ENCODE measurements at regions not wholly inside any gene's neighbourhood (a gene's known extent, or its start where the extent isn't known, plus 50 kb on each side); places are given as distances from the start of the nearest gene placed in this dataset.

GRCh38 chr18:78319264-78319663 lies 660.4 kb upstream of the SALL3 start:
- Histone ChIP-seq H3K27ac (ENCODE audit: low read length) (no peak overlapping the region), H3F3A (ENCODE audit: insufficient read depth, low read length, poor library complexity, severe bottlenecking) (no peaks in the 10 kb centered on the region), H3K9me3 (ENCODE audit: low read length) (no peaks in the 10 kb centered on the region), H3K9ac (ENCODE audit: low read length) (no peak overlapping the region), H4K20me1 (ENCODE audit: insufficient read depth) (no peaks in the 10 kb centered on the region), H2AFZ (ENCODE audit: low read depth, low read length) (no peak overlapping the region), H3K4me3 (ENCODE audit: low read length) (no peak overlapping the region), H3K36me3 (ENCODE audit: insufficient read depth, low read length) (no peaks in the 10 kb centered on the region), H3K27me3 (ENCODE audit: insufficient read depth, low read depth, low read length) (no peaks in the 10 kb centered on the region), H3K4me2 (ENCODE audit: low read length) (no peak overlapping the region), H3K79me2 (replicated peaks; ENCODE audit: insufficient read depth, low read length) (no peaks in the 10 kb centered on the region), H3K9me2 (ENCODE audit: insufficient read depth, low read length) (no peaks in the 10 kb centered on the region)
- TF ChIP-seq EP300 (conservative IDR thresholded peaks at IDR 0.05; ENCODE audit: poor library complexity, severe bottlenecking) (no peak), MXI1 (conservative IDR thresholded peaks at IDR 0.05; ENCODE audit: poor library complexity, severe bottlenecking) (no peak), TAF1 (IDR thresholded peaks at IDR 0.05; ENCODE audit: low read depth) (no peak), EZH2 (IDR thresholded peaks at IDR 0.05; ENCODE audit: borderline replicate concordance, insufficient read depth, low read length, poor library complexity, severe bottlenecking) (no peak), REST (IDR thresholded peaks at IDR 0.05; ENCODE audit: borderline replicate concordance) (no peak), RAD21 (conservative IDR thresholded peaks at IDR 0.05) (no peak), POLR2AphosphoS5 (IDR thresholded peaks at IDR 0.05) (no peak), SMC3 (conservative IDR thresholded peaks at IDR 0.05; ENCODE audit: poor library complexity) (no peak)
- TF ChIP-seq, protein P1, sequence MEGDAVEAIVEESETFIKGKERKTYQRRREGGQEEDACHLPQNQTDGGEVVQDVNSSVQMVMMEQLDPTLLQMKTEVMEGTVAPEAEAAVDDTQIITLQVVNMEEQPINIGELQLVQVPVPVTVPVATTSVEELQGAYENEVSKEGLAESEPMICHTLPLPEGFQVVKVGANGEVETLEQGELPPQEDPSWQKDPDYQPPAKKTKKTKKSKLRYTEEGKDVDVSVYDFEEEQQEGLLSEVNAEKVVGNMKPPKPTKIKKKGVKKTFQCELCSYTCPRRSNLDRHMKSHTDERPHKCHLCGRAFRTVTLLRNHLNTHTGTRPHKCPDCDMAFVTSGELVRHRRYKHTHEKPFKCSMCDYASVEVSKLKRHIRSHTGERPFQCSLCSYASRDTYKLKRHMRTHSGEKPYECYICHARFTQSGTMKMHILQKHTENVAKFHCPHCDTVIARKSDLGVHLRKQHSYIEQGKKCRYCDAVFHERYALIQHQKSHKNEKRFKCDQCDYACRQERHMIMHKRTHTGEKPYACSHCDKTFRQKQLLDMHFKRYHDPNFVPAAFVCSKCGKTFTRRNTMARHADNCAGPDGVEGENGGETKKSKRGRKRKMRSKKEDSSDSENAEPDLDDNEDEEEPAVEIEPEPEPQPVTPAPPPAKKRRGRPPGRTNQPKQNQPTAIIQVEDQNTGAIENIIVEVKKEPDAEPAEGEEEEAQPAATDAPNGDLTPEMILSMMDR (IDR thresholded peaks at IDR 0.05; ENCODE audit: poor library complexity, severe bottlenecking) = no peak

GRCh38 chr18:78319961-78320360 lies 659.7 kb upstream of the SALL3 start:
- Histone ChIP-seq H3K9me2 (ENCODE audit: insufficient read depth, low read length) (no peaks in the 10 kb centered on the region), H3F3A (ENCODE audit: insufficient read depth, low read length, poor library complexity, severe bottlenecking) (no peaks in the 10 kb centered on the region), H3K27ac (ENCODE audit: low read length) (no peak overlapping the region), H3K9me3 (ENCODE audit: low read length) (no peaks in the 10 kb centered on the region), H3K36me3 (ENCODE audit: insufficient read depth, low read length) (no peaks in the 10 kb centered on the region), H3K4me3 (ENCODE audit: low read length) (no peak overlapping the region), H3K79me2 (replicated peaks; ENCODE audit: insufficient read depth, low read length) (no peaks in the 10 kb centered on the region), H3K4me2 (ENCODE audit: low read length) (no peak overlapping the region), H3K27me3 (ENCODE audit: insufficient read depth, low read depth, low read length) (no peaks in the 10 kb centered on the region), H3K9ac (ENCODE audit: low read length) (no peak overlapping the region), H4K20me1 (ENCODE audit: insufficient read depth) (no peaks in the 10 kb centered on the region), H2AFZ (ENCODE audit: low read depth, low read length) (no peak overlapping the region)
- TF ChIP-seq RAD21 (conservative IDR thresholded peaks at IDR 0.05) (no peak), REST (IDR thresholded peaks at IDR 0.05; ENCODE audit: borderline replicate concordance) (no peak), POLR2AphosphoS5 (IDR thresholded peaks at IDR 0.05) (no peak), EZH2 (IDR thresholded peaks at IDR 0.05; ENCODE audit: borderline replicate concordance, insufficient read depth, low read length, poor library complexity, severe bottlenecking) (no peak), EP300 (conservative IDR thresholded peaks at IDR 0.05; ENCODE audit: poor library complexity, severe bottlenecking) (no peak), MXI1 (conservative IDR thresholded peaks at IDR 0.05; ENCODE audit: poor library complexity, severe bottlenecking) (no peak), TAF1 (IDR thresholded peaks at IDR 0.05; ENCODE audit: low read depth) (no peak), SMC3 (conservative IDR thresholded peaks at IDR 0.05; ENCODE audit: poor library complexity) (no peak)
- TF ChIP-seq, protein P1 (IDR thresholded peaks at IDR 0.05; ENCODE audit: poor library complexity, severe bottlenecking) = no peak
